GM19023 (cell line): ENCODE measurements at regions not wholly inside any gene's neighbourhood (a gene's known extent, or its start where the extent isn't known, plus 50 kb on each side); places are given as distances from the start of the nearest gene placed in this dataset.
"Not testable (repeated sequence)": the region's sequence is repeated elsewhere in the genome, so short reads cannot be mapped to it uniquely, and the experiment has no call there.

Experiments
- ATAC-seq: cut with Tn5 transposase; IDR thresholded peaks from one replicate; pipeline ENCODE4 v1.9.1; 2021; ENCODE audit warnings: mild to moderate bottlenecking, moderate library complexity; ENCODE audit not compliant: unreplicated experiment

DNA sequence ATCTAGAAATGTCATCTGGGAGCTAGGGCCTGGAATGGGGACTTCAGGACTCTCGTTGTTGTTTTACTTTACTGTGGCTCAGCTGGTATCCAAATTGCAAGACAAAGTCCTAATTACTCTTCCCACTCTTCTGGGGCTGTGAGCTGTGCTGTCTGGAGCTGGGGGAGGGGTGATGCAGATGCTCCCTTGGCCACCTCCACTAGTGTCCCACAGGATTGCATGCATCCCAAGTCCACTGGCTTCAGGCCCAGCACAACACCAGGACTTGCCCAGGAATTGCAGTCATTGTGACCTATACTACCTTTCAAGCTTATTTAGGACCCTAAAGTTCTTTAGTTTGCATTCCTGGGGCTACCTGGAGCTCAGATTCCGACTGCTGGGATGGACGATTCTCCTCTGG lies 366.1 kb upstream of the FAM47C start:
- ATAC-seq: no peak

DNA sequence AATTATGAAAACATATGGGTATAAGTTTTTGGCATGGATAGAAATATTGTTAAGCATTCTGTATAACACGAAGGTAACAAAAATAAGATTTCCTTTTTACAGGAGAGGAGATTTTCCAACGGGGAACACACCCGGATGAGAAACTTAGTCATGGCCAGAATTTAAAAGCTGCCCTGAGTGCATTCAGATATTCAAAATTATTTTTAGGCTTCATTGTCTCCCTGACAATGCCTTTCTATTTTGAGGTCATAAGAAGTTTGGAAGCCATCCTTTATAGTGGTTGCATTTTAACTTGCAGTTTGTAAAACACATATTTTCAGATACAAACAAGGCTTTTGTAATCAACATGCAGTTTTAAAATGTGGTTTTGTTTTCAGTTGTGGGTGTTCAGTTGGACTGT lies 357.5 kb upstream of the FAM47C start:
- no peak for ATAC-seq

DNA sequence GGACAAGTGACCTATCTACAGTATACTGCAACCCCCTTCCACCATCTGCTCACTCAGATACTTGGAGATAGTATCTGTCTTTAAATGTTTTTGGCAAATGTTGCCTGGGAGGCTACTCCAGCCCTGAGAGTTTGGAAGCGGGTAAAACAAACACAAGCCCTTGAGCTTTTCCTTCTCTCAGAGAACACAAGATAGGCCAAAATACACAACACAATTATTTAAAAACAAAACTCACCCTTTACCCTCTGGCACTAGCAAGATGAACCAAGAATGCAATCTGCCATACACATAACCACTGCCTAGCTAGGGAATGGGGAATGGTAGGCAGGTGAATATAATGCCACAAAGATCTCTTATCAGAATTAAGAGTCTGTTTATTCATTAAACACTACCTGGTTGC lies 324.7 kb upstream of the FAM47C start:
- no peak for ATAC-seq

GRCh38 chrX:36684053-36684452 lies 324.1 kb upstream of the FAM47C start:
- no peak for ATAC-seq

GRCh38 chrX:36721990-36722389 lies 286.2 kb upstream of the FAM47C start:
- ATAC-seq: no peak

- no peak for ATAC-seq
Measured at GRCh38 chrX:36753602-36754001, 254.6 kb upstream of the FAM47C start.

DNA sequence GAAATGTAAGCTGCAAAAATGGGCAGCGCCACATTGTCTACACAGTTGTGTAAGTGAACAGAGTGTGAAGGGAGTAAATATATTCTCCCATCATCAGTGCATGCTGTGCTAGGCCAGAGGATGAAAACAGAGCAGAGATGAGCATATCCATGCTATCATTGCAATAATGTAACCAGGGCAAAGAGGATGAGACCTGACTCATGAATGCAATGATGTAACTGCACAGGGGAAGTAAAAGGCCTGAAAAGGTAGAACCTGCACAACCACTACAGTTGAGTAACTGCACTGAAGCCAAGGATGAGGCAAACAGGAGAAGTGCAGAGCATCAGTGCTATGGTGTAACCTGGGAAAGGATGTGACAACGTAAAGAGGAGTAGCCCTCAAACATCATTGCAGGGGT lies 220.4 kb upstream of the FAM47C start:
- ATAC-seq: no peak

GRCh38 chrX:36803151-36803550 lies 205.0 kb upstream of the FAM47C start:
- ATAC-seq: no peak

DNA sequence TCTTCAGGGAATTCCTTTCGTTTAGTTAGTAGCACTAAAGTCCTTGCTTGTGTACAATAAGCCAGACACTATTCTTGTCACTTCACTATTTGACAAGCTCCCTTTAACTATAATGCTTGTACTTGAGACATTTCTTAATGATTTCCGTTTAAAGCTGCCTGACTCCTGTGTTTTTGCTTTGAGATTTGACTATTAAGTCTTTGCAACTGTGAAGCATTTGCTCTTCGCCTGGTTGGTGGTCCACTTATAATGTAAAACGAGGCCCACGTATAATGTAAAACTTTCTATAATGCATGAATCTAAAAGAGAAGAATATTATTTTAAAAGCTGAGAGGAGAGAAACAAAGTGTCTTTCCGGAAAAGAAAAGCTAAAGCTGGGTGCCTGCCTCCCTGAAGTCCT lies 204.1 kb upstream of the FAM47C start:
- ATAC-seq: no peak

DNA sequence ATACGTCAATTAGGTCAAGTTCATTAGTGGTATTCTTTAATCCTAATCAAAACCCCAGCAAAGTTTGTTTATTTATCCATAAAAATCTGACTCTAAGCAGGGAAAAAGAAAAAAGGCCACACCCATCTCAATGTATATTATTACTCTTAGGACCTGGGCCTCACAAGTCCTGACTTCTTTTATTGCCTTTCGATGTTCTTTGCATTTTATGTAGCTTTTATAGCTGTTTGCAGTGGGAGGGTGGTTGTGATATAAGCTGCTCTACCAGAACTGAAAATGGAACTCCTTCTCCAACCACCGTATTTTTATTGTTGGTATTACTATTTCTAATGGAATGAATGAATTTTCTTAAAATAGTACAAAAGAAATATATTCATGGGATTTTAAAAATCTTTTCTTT lies 163.3 kb upstream of the FAM47C start:
- no peak for ATAC-seq

DNA sequence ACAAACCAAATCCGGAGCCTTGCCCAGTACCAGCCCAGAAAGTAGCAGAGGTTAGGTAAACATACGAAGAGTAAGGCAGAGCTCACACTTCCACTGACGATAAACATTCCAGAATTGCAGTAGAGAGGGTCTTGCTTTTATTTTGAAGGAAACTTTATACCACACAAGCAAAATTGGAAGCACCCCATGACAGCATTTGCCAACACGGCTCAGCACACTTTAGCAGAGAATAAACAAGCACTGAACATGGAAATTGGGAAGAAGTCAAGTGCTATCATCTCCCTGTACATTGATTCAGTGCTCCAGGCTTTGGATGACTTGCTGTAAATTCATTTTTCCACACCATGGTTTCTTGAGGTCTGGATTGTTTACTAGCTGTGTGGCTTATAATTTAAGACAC lies 160.7 kb upstream of the FAM47C start:
- no peak for ATAC-seq

GRCh38 chrX:36849407-36849806 lies 158.8 kb upstream of the FAM47C start:
- no peak for ATAC-seq

DNA sequence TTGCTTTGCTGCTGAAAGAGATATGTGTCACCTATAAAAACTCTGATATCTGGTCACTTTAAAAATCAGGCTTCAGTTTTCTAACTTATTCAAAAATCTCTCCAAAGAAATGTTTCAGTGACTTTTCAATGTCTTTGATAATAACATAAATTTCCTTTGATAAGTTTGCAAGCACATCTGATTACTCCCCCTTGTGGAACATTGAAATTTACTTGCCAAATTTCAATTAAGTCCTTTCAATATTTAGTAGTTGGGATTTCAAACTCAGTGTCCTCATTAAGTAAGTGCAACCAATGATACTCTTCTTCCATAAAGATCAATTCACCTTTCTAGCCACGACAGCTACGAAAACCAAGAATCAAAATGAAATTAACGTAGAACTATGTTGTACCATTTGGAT lies 151.3 kb upstream of the FAM47C start:
- no peak for ATAC-seq

- no peak for ATAC-seq
Measured at GRCh38 chrX:36859231-36859630, 148.9 kb upstream of the FAM47C start.

GRCh38 chrX:36861601-36862000 lies 146.6 kb upstream of the FAM47C start:
- no peak for ATAC-seq

DNA sequence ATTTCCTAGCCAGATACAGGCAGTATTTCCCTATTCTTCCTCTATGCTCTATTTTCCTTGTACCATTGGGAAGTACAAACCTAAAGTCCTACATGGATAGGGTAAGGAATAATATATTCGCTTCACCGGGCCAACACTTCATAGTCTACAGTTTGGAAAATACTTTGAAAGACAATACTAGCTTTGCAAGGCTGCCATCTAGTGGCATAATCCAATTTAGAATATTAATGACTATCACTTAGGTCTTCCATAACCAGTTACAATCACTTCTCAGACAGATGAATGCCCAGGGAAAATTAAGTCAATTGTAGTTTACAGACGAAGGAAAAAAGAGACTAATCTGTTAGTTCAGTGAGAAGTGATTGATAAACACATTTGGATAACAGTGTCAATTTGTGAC lies 141.0 kb upstream of the FAM47C start:
- ATAC-seq: no peak

GRCh38 chrX:36868592-36868991 lies 139.6 kb upstream of the FAM47C start:
- ATAC-seq: no peak

- ATAC-seq: no peak
Measured at GRCh38 chrX:36869457-36869856, 138.7 kb upstream of the FAM47C start.

- ATAC-seq: no peak
Measured at GRCh38 chrX:36897690-36898089, 110.5 kb upstream of the FAM47C start.

DNA sequence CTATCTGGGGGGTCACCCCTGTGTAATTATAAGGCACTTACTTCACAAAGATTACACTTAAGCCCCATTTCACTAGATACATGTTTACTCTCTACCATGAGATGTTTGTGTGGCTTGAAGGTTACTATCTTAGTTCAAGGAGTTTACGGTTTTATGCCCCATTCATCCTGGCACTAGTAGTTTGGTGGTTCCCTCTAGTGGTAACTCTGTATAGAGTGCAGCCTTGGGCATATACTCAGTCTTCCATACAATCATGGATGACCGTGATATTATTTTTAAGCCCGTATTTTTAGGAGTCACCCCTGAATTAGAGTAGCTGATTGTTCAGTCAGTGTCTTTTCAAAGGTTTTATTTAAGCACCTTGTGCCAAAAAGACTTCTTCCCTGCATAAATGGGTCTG lies 109.9 kb upstream of the FAM47C start:
- peak; percentile 69 for ATAC-seq

- ATAC-seq: not testable (repeated sequence)
Measured at GRCh38 chrX:36904561-36904960, 103.6 kb upstream of the FAM47C start.

DNA sequence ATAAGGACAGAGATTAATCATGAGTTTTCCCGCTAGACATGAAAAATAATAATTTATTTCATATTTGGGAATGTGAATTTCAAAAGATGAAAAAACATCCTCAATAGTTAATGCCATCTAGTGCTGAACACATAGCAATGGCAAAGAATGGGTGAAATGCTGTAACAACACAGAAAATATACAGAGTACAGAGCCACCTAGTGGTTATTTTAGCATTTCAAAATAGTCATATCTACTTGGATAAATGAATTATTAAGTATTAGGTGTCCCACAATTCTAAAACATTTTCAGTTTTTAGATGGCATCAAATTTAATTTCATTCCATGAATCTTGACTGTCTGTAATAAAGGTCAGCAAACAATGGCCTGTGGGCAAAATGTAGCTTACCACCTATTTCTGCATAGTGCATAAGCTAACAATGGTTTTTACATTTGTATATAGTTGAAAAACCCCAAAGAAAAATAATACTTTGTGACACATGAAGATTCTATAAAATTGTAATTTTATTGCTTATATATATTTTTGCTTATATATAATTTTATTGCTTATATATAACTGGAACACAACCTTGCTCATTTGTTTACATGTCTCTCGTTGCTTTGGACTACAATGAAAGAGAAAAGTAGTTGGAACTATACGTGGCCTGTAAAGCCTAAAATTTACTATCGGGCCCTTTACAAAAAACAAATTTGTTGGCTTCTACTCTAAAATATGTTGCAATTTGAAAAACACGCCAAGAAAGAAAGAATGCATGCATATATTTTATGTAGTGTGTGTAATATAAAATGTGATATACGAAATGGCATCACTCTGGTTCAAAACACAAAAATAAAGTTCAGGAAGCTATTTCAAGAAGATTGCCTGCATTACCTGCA lies 99.1 kb upstream of the FAM47C start:
- ATAC-seq: no peak

DNA sequence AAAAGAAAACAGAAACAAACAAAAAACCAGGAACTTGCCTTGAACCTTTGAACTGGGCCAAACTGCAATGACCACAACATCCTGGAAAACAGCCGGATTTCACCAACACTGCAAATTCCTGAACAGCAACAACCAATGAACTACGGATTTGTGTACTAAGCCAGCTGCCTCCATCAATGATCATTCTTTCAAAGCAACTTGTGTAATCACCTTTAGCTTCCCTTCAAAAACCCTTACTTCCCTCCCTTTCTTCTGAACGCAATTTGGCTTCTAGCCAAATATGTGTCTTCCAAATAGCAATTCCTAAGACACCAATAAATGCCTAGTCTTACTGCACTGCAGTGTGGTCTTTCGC lies 98.5 kb upstream of the FAM47C start:
- no peak for ATAC-seq
